Mesenchymal stem cell (in vitro differentiated cells and primary cell): ENCODE measurements at regions not wholly inside any gene's neighbourhood (a gene's known extent, or its start where the extent isn't known, plus 50 kb on each side); places are given as distances from the start of the nearest gene placed in this dataset.

Experiments used
- DNase-seq: peaks from one replicate; pipeline ENCODE4 v3.0.0-alpha.2; 2013
- H2AFZ ChIP-seq: one replicate; pipeline ENCODE4 v1.6.1; 2013; ENCODE audit warnings: low read depth, mild to moderate bottlenecking, control low read depth, inconsistent platforms, low read length, moderate library complexity
- H2AK5ac ChIP-seq: 2 replicates; pipeline ENCODE4 v1.6.1; 2013; ENCODE audit warnings: low read length, moderate library complexity, mild to moderate bottlenecking, inconsistent platforms; ENCODE audit not compliant: severe bottlenecking
- H2BK120ac ChIP-seq: one replicate; pipeline ENCODE4 v1.6.1; 2013; ENCODE audit warnings: low read depth, mild to moderate bottlenecking, inconsistent platforms, low read length, moderate library complexity
- H2BK12ac ChIP-seq, 2 experiments: one replicate each; pipeline ENCODE4 v1.6.1; 2013; ENCODE audit warnings: inconsistent platforms in 2 of 2, low read length in 2 of 2, mild to moderate bottlenecking in 2 of 2, moderate library complexity in 2 of 2, control low read depth in 1 of 2
- H2BK15ac ChIP-seq: one replicate; pipeline ENCODE4 v1.6.1; 2013; ENCODE audit warnings: mild to moderate bottlenecking, low read depth, inconsistent platforms; ENCODE audit not compliant: poor library complexity, severe bottlenecking
- H2BK5ac ChIP-seq: 2 replicates; pipeline ENCODE4 v1.6.1; 2013; ENCODE audit warnings: low read depth, mild to moderate bottlenecking, low read length, control low read depth, inconsistent platforms; ENCODE audit not compliant: poor library complexity, severe bottlenecking
- H3K14ac ChIP-seq, 2 experiments: one replicate each; pipeline ENCODE4 v1.6.1; 2013; ENCODE audit warnings: inconsistent platforms in 2 of 2, low read length in 2 of 2, control low read depth in 1 of 2, mild to moderate bottlenecking in 1 of 2, moderate library complexity in 1 of 2
- H3K18ac ChIP-seq, 2 experiments: one replicate each; pipeline ENCODE4 v1.6.1; 2013; ENCODE audit warnings: inconsistent platforms in 2 of 2, low read length in 2 of 2, control low read depth in 1 of 2, low read depth in 1 of 2, mild to moderate bottlenecking in 1 of 2
- H3K23ac ChIP-seq, 2 experiments: one replicate each; pipeline ENCODE4 v1.6.1; 2013; ENCODE audit warnings: inconsistent platforms in 2 of 2, low read length in 2 of 2, mild to moderate bottlenecking in 2 of 2, moderate library complexity in 2 of 2, control low read depth in 1 of 2
- H3K27ac ChIP-seq: 2 replicates; pipeline ENCODE4 v1.5.1; 2013; ENCODE audit warnings: mild to moderate bottlenecking, moderate library complexity, low read length, control low read depth, inconsistent platforms; ENCODE audit not compliant: poor library complexity, severe bottlenecking
- H3K27me3 ChIP-seq, 2 experiments: 2 replicates each; pipeline versions ENCODE4 v1.6.1 to v1.7.0; 2013; ENCODE audit warnings: low read length in 2 of 2, mild to moderate bottlenecking in 2 of 2, moderate library complexity in 2 of 2, control low read depth in 1 of 2, inconsistent platforms in 1 of 2; ENCODE audit not compliant: control insufficient read depth in 1 of 2, insufficient read depth in 1 of 2
- H3K36me3 ChIP-seq, 2 experiments: 2 replicates each; pipeline versions ENCODE4 v1.6.1 to v1.7.0; 2013; ENCODE audit warnings: low read length in 2 of 2, control low read depth in 1 of 2, inconsistent platforms in 1 of 2, low read depth in 1 of 2, mild to moderate bottlenecking in 1 of 2; ENCODE audit not compliant: insufficient read depth in 2 of 2, control insufficient read depth in 1 of 2
- H3K4ac ChIP-seq, 2 experiments: one replicate each; pipeline ENCODE4 v1.6.1; 2013; ENCODE audit warnings: inconsistent platforms in 2 of 2, low read length in 2 of 2, mild to moderate bottlenecking in 2 of 2, moderate library complexity in 2 of 2, control low read depth in 1 of 2, low read depth in 1 of 2
- H3K4me1 ChIP-seq: 2 replicates; pipeline ENCODE4 v1.6.1; 2013; ENCODE audit warnings: low read depth, low read length, control low read depth; ENCODE audit not compliant: control insufficient read depth, insufficient read depth
- H3K4me2 ChIP-seq: 2 replicates; pipeline ENCODE4 v1.6.1; 2013; ENCODE audit warnings: low read length, mild to moderate bottlenecking, inconsistent platforms; ENCODE audit not compliant: poor library complexity, severe bottlenecking
- H3K4me3 ChIP-seq, 2 experiments: 2 replicates each; pipeline versions ENCODE4 v1.5.1 to v1.7.0; 2013; ENCODE audit warnings: low read length in 2 of 2, mild to moderate bottlenecking in 2 of 2, control low read depth in 1 of 2, low read depth in 1 of 2; ENCODE audit not compliant: insufficient read depth in 1 of 2
- H3K79me1 ChIP-seq: replicated peaks from 2 replicates; pipeline ENCODE4 v1.6.1; 2013; ENCODE audit warnings: mild to moderate bottlenecking, control low read depth, low read length, inconsistent platforms; ENCODE audit not compliant: poor library complexity, severe bottlenecking
- H3K9ac ChIP-seq: 2 replicates; pipeline ENCODE4 v1.7.0; 2013; ENCODE audit warnings: mild to moderate bottlenecking, low read length, moderate library complexity
- H3K9me3 ChIP-seq: 2 replicates; pipeline ENCODE4 v1.7.0; 2013; ENCODE audit warnings: mild to moderate bottlenecking, low read length; ENCODE audit not compliant: control insufficient read depth
- H4K8ac ChIP-seq: one replicate; pipeline ENCODE4 v1.6.1; 2013; ENCODE audit warnings: inconsistent platforms, mild to moderate bottlenecking, low read length, moderate library complexity
- H4K91ac ChIP-seq: one replicate; pipeline ENCODE4 v1.6.1; 2013; ENCODE audit warnings: mild to moderate bottlenecking, low read length, inconsistent platforms
- WGBS: methylation state at CpG from one replicate; pipeline ENCODE4 v1.1.7; 2013; ENCODE audit warnings: mixed read lengths; 5-methylcytosine and 5-hydroxymethylcytosine counted together

DNA sequence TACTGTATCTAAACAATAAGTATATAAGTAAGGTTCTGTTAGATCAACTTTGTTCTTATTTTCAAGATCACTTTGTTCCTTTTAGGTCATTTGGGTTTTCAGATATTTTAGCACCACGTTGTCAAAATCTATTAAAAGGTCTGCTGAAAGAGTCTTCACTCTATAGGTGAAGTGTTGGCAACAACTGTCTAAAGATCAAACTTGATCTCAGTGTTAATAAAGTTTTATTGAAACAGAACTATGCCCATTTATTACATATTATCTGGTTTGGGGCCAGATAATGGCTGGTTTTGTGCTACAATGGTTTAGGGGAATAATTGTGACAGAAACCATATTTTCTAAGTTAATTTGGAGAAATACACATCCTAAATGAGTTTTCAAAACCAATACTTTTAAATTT, 478.9 kb upstream of the GRM3 start:
- Histone ChIP-seq H2BK5ac (no peak overlapping the region), H4K8ac (no peak overlapping the region), H2BK120ac (no peak overlapping the region), H3K9ac (no peak overlapping the region), H4K91ac (no peak overlapping the region), H3K4me2 (no peak overlapping the region), H3K4me1 (no peaks in the 10 kb centered on the region), H3K36me3 (no peaks in the 10 kb centered on the region), H2BK15ac (no peak overlapping the region), H3K23ac (no peak overlapping the region), H3K4ac (no peak overlapping the region), H2AK5ac (no peak overlapping the region), H3K14ac (no peak overlapping the region), H3K79me1 (no peaks in the 10 kb centered on the region), H3K9me3 (peaks cover 5% of the 10 kb centered on the region), H3K18ac (no peak overlapping the region), H3K4me3 (no peak overlapping the region), H3K27ac (no peak overlapping the region), H2AFZ (no peak overlapping the region), H3K27me3 (no peaks in the 10 kb centered on the region), H2BK12ac (no peak overlapping the region)
- no CpG with 5 or more reads among the region's 1 CpG for WGBS
- DNase-seq, result no peak

DNA sequence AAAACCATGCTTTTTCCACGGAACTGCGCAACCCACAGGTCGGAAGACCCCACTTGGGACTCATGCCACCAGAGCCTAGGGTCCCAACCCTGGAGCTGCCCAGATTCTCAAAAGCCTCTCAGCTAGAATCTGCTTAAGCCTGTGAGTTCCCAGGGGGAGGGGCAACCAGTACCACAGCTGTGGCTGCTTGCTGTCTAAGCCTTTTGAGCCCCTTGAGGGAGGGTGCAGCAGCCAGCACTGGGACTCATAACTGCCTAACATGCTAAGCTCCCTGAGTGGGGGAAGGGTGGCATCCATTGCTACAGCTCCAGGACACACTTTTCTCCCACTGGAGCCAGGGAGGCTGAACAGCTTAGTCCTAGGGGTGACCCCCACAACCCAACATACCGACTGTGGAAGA, 485.6 kb upstream of the GRM3 start:
- Histone ChIP-seq H3K23ac (no peak overlapping the region), H3K18ac (no peak overlapping the region), H3K9me3 (peaks cover 7% of the 10 kb centered on the region), H3K4me3 (no peak overlapping the region), H2AFZ (no peak overlapping the region), H3K79me1 (no peaks in the 10 kb centered on the region), H3K14ac (no peak overlapping the region), H3K4me2 (no peak overlapping the region), H3K4ac (no peak overlapping the region), H3K27ac (no peak overlapping the region), H3K27me3 (no peaks in the 10 kb centered on the region), H4K91ac (no peak overlapping the region), H2BK12ac (no peak overlapping the region), H4K8ac (no peak overlapping the region), H3K9ac (no peak overlapping the region), H2BK15ac (no peak overlapping the region), H2AK5ac (no peak overlapping the region), H3K4me1 (no peaks in the 10 kb centered on the region), H2BK5ac (no peak overlapping the region), H3K36me3 (no peaks in the 10 kb centered on the region), H2BK120ac (no peak overlapping the region)
- DNase-seq, result no peak
- 84% methylated on average over 4 of the region's 4 CpGs for WGBS

DNA sequence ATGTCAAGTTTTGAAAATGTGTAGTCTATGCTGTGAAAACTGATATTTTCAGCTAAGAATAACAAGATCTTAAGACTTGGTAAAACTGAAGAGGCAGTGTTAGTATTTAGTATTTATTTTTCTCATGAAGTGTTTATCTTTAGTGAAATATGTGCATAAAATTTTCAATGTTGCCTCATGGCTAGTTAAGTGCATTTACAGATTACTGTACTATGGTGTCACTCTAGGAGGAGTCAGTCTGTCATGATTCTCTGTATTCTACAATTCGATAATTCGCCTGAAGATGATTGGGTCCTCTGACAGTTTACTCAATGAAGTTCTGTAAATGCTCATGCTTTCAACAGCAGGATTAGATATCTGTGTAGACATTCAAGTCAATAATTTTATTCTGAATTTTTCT, 488.1 kb upstream of the GRM3 start:
- no peak overlapping the region for H2AFZ ChIP-seq
- WGBS, result 67% methylated on average over 1 of the region's 2 CpGs
- no peaks in the 10 kb centered on the region for H3K36me3 ChIP-seq
- no peak overlapping the region for H4K91ac ChIP-seq
- H3K27me3 ChIP-seq, result no peaks in the 10 kb centered on the region
- no peak overlapping the region for H2BK12ac ChIP-seq
- no peak overlapping the region for H3K18ac ChIP-seq
- H3K9me3 ChIP-seq, result peaks cover 7% of the 10 kb centered on the region
- no peak overlapping the region for H2AK5ac ChIP-seq
- no peak overlapping the region for H2BK15ac ChIP-seq
- no peak overlapping the region for H3K14ac ChIP-seq
- no peaks in the 10 kb centered on the region for H3K79me1 ChIP-seq
- no peak overlapping the region for H3K4ac ChIP-seq
- H3K4me2 ChIP-seq, result no peak overlapping the region
- H3K4me1 ChIP-seq, result no peaks in the 10 kb centered on the region
- no peak overlapping the region for H3K23ac ChIP-seq
- H3K27ac ChIP-seq, result no peak overlapping the region
- no peak overlapping the region for H4K8ac ChIP-seq
- no peak overlapping the region for H2BK5ac ChIP-seq
- no peak for DNase-seq
- H3K9ac ChIP-seq, result no peak overlapping the region
- no peak overlapping the region for H3K4me3 ChIP-seq
- no peak overlapping the region for H2BK120ac ChIP-seq

DNA sequence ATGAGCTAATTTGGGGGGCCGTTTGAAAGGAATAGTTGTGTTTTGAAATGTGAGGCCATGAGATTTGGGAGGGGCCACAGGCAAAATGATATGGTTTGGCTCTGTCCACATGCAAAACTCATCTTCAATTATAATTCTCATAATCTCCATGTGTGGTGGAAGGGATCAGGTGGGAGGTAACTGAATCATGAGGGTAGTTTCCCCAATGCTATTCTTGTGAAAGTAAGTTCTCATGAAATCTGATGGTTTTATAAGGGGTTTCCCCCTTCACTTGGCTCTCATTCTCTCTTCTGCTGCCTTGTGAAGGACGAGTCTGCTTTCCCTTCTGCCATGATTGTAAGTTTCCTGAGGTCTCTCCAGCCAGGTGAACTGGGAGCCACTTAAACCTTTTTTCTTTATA, 490.8 kb upstream of the GRM3 start:
- H3K4ac ChIP-seq, result no peak overlapping the region
- 27% methylated on average over 2 of the region's 2 CpGs for WGBS
- no peak overlapping the region for H3K4me3 ChIP-seq
- DNase-seq, result no peak
- no peaks in the 10 kb centered on the region for H3K4me1 ChIP-seq
- H2AK5ac ChIP-seq, result no peak overlapping the region
- no peaks in the 10 kb centered on the region for H3K79me1 ChIP-seq
- no peak overlapping the region for H2BK12ac ChIP-seq
- no peak overlapping the region for H4K8ac ChIP-seq
- H3K9ac ChIP-seq, result no peak overlapping the region
- H2BK15ac ChIP-seq, result no peak overlapping the region
- no peaks in the 10 kb centered on the region for H3K27me3 ChIP-seq
- no peak overlapping the region for H3K18ac ChIP-seq
- H3K4me2 ChIP-seq, result no peak overlapping the region
- H3K36me3 ChIP-seq, result no peaks in the 10 kb centered on the region
- H3K23ac ChIP-seq, result no peak overlapping the region
- no peak overlapping the region for H4K91ac ChIP-seq
- H2AFZ ChIP-seq, result no peak overlapping the region
- H2BK120ac ChIP-seq, result no peak overlapping the region
- H3K27ac ChIP-seq, result no peak overlapping the region
- H3K14ac ChIP-seq, result no peak overlapping the region
- H3K9me3 ChIP-seq, result peaks cover 4% of the 10 kb centered on the region
- no peak overlapping the region for H2BK5ac ChIP-seq
